AG09319 (cell line): ENCODE measurements at regions not wholly inside any gene's neighbourhood (a gene's known extent, or its start where the extent isn't known, plus 50 kb on each side); places are given as distances from the start of the nearest gene placed in this dataset.
A peak's percentile ranks its signal among the peaks of the same experiment; 100 is the strongest.
"Not testable (repeated sequence)": the region's sequence is repeated elsewhere in the genome, so short reads cannot be mapped to it uniquely, and the experiment has no call there.

Experiments used
- DNase-seq: peaks from one replicate; pipeline ENCODE4 v3.0.0-alpha.2; 2010; ENCODE audit warnings: low read depth; ENCODE audit errors: extremely low read depth
- TF ChIP-seq, protein P1 (sequence below): IDR thresholded peaks from 2 replicates; pipeline ENCODE4 v1.5.1; 2011; ENCODE audit warnings: low read depth, mild to moderate bottlenecking, inconsistent platforms, low read length, moderate library complexity

GRCh38 chr15:62681939-62682896 lies 360.3 kb upstream of the TPM1 start:
- DNase-seq, result no peak

GRCh38 chr15:62683192-62683591 lies 359.4 kb upstream of the TPM1 start:
- not testable (repeated sequence) for DNase-seq

More at GRCh38 chr15:62681939-62682896, 360.3 kb upstream of the TPM1 start:
- TF ChIP-seq, protein P1, sequence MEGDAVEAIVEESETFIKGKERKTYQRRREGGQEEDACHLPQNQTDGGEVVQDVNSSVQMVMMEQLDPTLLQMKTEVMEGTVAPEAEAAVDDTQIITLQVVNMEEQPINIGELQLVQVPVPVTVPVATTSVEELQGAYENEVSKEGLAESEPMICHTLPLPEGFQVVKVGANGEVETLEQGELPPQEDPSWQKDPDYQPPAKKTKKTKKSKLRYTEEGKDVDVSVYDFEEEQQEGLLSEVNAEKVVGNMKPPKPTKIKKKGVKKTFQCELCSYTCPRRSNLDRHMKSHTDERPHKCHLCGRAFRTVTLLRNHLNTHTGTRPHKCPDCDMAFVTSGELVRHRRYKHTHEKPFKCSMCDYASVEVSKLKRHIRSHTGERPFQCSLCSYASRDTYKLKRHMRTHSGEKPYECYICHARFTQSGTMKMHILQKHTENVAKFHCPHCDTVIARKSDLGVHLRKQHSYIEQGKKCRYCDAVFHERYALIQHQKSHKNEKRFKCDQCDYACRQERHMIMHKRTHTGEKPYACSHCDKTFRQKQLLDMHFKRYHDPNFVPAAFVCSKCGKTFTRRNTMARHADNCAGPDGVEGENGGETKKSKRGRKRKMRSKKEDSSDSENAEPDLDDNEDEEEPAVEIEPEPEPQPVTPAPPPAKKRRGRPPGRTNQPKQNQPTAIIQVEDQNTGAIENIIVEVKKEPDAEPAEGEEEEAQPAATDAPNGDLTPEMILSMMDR, result no peak

GRCh38 chr15:62684123-62684808 lies 358.3 kb upstream of the TPM1 start:
- TF ChIP-seq, protein P1, result no peak
- no peak for DNase-seq

GRCh38 chr15:62691008-62691407 lies 351.5 kb upstream of the TPM1 start:
- DNase-seq, result no peak
- TF ChIP-seq, protein P1, result peak; percentile 21

GRCh38 chr15:62697636-62698035 lies 344.9 kb upstream of the TPM1 start:
- DNase-seq, result no peak
- TF ChIP-seq, protein P1, result no peak

DNA sequence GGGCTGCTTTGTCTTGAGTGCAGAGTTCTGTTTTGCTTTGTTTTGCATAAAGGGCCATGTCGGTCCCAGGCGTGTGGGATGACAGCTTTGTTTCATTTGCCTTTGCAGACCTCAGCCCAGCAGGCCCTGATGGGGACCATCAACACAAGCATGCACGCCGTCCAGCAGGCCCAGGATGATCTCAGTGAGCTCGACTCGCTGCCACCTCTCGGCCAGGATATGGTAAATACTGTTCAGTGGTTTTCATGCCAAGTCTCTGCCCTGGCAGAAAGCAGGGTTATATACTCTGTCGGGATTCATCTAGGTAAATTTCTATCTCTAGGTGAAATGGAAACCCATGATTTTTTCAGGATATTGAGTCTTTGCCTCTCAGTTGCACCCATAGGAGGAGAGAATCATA lies 343.9 kb upstream of the TPM1 start:
- DNase-seq, result no peak
- TF ChIP-seq, protein P1, result no peak

DNA sequence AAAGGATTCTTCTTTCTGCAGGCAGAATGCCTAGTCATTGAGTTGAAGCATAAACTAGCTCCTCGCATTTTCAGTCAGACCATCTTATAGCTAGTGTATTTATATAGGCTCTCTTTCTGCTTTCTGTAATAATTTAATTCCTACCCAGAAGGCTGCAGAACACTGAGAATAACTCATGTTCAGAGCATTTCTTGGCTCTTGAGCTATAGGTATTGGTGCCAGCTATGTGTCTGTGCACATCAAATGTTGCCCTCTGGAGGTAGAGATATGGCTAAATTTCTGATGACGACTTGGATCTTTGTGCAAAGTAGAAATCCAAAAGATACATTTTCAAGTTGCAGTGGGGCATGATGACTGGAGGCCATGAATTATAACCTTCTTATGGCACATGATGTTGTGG lies 336.2 kb upstream of the TPM1 start:
- peak; percentile 1 for DNase-seq
- TF ChIP-seq, protein P1, result peak; percentile 18
